IMR-90 (cell line): ENCODE measurements at regions not wholly inside any gene's neighbourhood (a gene's known extent, or its start where the extent isn't known, plus 50 kb on each side); places are given as distances from the start of the nearest gene placed in this dataset.

Experiments
- ATAC-seq: fragments of 200-7000 bp; cut with Tn5 transposase; 2 replicates; pipeline ENCODE4 v1.9.1; 2020; ENCODE audit warnings: low read depth, mild to moderate bottlenecking, moderate library complexity
- BruUV-seq: library from RNA; stranded (reverse); fragments of 400-500 nt; replicated peaks from 2 replicates; lab custom pipeline; 2021; lab: Mats Ljungman, UMichigan
- CTCF ChIA-PET: fragments of 300-600 bp; formaldehyde crosslinking; extraction: SDS; loops from one replicate; lab custom pipeline; 2021; ENCODE audit warnings: antibody characterized with exemption; lab: Yijun Ruan, JAX
- POLR2A ChIA-PET: fragments of 300-600 bp; sonication (Branson Sonifier 250); formaldehyde crosslinking; loops from one replicate; lab custom pipeline; 2022; ENCODE audit warnings: antibody characterized with exemption; ENCODE audit not compliant: unreplicated experiment; lab: Charles Lee
- DNase-seq: peaks from one replicate; pipeline ENCODE4 v3.0.0; 2013
- H2AFZ ChIP-seq: replicated peaks from 2 replicates; pipeline ENCODE3; 2013; ENCODE audit warnings: low read length, mild to moderate bottlenecking; ENCODE audit not compliant: poor library complexity
- H2AK5ac ChIP-seq: 2 replicates; pipeline ENCODE4 v1.6.1; 2013; ENCODE audit warnings: low read depth, low read length, inconsistent platforms
- H2AK9ac ChIP-seq: replicated peaks from 2 replicates; pipeline ENCODE3; 2013; ENCODE audit warnings: mild to moderate bottlenecking, low read depth, low read length, moderate library complexity; ENCODE audit not compliant: poor library complexity
- H2BK120ac ChIP-seq: 2 replicates; pipeline ENCODE4 v1.6.1; 2013; ENCODE audit warnings: low read depth, low read length, inconsistent platforms
- H2BK15ac ChIP-seq: 3 replicates; pipeline ENCODE4 v1.6.1; 2013; ENCODE audit warnings: low read depth, low read length, inconsistent platforms
- H2BK20ac ChIP-seq: 2 replicates; pipeline ENCODE4 v1.6.1; 2013; ENCODE audit warnings: low read depth, mild to moderate bottlenecking, inconsistent platforms, low read length, moderate library complexity
- H2BK5ac ChIP-seq: 2 replicates; pipeline ENCODE4 v1.6.1; 2013; ENCODE audit warnings: mild to moderate bottlenecking, low read depth, low read length, inconsistent platforms; ENCODE audit not compliant: poor library complexity, severe bottlenecking
- H3K14ac ChIP-seq: replicated peaks from 2 replicates; pipeline ENCODE4 v1.6.1; 2013; ENCODE audit warnings: low read depth, low read length, inconsistent platforms
- H3K18ac ChIP-seq: 2 replicates; pipeline ENCODE4 v1.6.1; 2013; ENCODE audit warnings: low read depth, low read length, control low read depth
- H3K23ac ChIP-seq: 2 replicates; pipeline ENCODE4 v1.6.1; 2013; ENCODE audit warnings: low read depth, low read length, inconsistent platforms
- H3K27ac ChIP-seq: 2 replicates; pipeline ENCODE4 v1.5.1; 2013; ENCODE audit warnings: mild to moderate bottlenecking, control low read depth, low read length; ENCODE audit not compliant: insufficient read depth
- H3K27me3 ChIP-seq: 2 replicates; pipeline ENCODE4 v1.6.1; 2013; ENCODE audit warnings: low read length; ENCODE audit not compliant: control insufficient read depth, insufficient read depth
- H3K36me3 ChIP-seq: 2 replicates; pipeline ENCODE4 v1.6.1; 2013; ENCODE audit warnings: low read length, mixed read lengths; ENCODE audit not compliant: control insufficient read depth, insufficient read depth
- H3K4ac ChIP-seq: 2 replicates; pipeline ENCODE4 v1.6.1; 2013; ENCODE audit warnings: low read depth, low read length, inconsistent platforms
- H3K4me1 ChIP-seq: 2 replicates; pipeline ENCODE4 v1.6.1; 2013; ENCODE audit warnings: low read length, mixed read lengths; ENCODE audit not compliant: control insufficient read depth, insufficient read depth
- H3K4me2 ChIP-seq: 2 replicates; pipeline ENCODE4 v1.6.1; 2013; ENCODE audit warnings: low read depth, mild to moderate bottlenecking, control low read depth, low read length, moderate library complexity
- H3K4me3 ChIP-seq: 2 replicates; pipeline ENCODE4 v1.5.1; 2013; ENCODE audit warnings: low read depth, mild to moderate bottlenecking, control low read depth, low read length, moderate library complexity; ENCODE audit not compliant: insufficient read depth
- H3K56ac ChIP-seq: 2 replicates; pipeline ENCODE4 v1.6.1; 2013; ENCODE audit warnings: low read length, inconsistent platforms; ENCODE audit not compliant: insufficient read depth; ENCODE audit errors: extremely low read depth
- H3K79me1 ChIP-seq, 2 experiments: 2 replicates each; pipeline ENCODE4 v1.6.1; 2013; ENCODE audit warnings: low read length in 2 of 2, inconsistent platforms in 1 of 2, low read depth in 1 of 2
- H3K9ac ChIP-seq: 2 replicates; pipeline ENCODE4 v1.6.1; 2013; ENCODE audit warnings: low read depth, low read length, control low read depth
- H3K9me1 ChIP-seq: 2 replicates; pipeline ENCODE4 v1.6.1; 2013; ENCODE audit warnings: low read length, inconsistent platforms; ENCODE audit not compliant: insufficient read depth
- H3K9me3 ChIP-seq: 2 replicates; pipeline ENCODE4 v1.6.1; 2013; ENCODE audit warnings: low read length; ENCODE audit not compliant: control insufficient read depth, insufficient read depth
- H4K20me1 ChIP-seq: 2 replicates; pipeline ENCODE4 v1.6.1; 2013; ENCODE audit warnings: low read length, inconsistent platforms; ENCODE audit not compliant: insufficient read depth
- H4K5ac ChIP-seq: 2 replicates; pipeline ENCODE4 v1.6.1; 2013; ENCODE audit warnings: mild to moderate bottlenecking, low read depth, low read length, control low read depth
- H4K8ac ChIP-seq, 2 experiments: 2 replicates each; pipeline ENCODE4 v1.6.1; 2013; ENCODE audit warnings: low read depth in 2 of 2, low read length in 2 of 2, control low read depth in 1 of 2, inconsistent platforms in 1 of 2
- H4K91ac ChIP-seq: 2 replicates; pipeline ENCODE4 v1.6.1; 2013; ENCODE audit warnings: low read depth, low read length, inconsistent platforms; ENCODE audit not compliant: insufficient read depth
- BHLHE40 ChIP-seq: fragments of 150-350 bp; IDR thresholded peaks from 2 replicates; pipeline ENCODE4 v1.6.1; 2016; ENCODE audit warnings: mild to moderate bottlenecking, low read depth, low read length
- CEBPB ChIP-seq: IDR thresholded peaks from 2 replicates; pipeline ENCODE4 v1.6.1; 2012; ENCODE audit warnings: low read depth, low read length, improper control_type of control experiment
- CHD1 ChIP-seq: IDR thresholded peaks from 2 replicates; pipeline ENCODE4 v1.6.1; 2012; ENCODE audit warnings: low read depth, low read length, improper control_type of control experiment
- FOS ChIP-seq: fragments of 150-350 bp; IDR thresholded peaks from 2 replicates; pipeline ENCODE4 v1.6.1; 2016; ENCODE audit warnings: low read depth, low read length
- MAFK ChIP-seq: IDR thresholded peaks from 2 replicates; pipeline ENCODE4 v1.6.1; 2012; ENCODE audit warnings: low read depth, low read length, improper control_type of control experiment
- MAZ ChIP-seq: IDR thresholded peaks from 2 replicates; pipeline ENCODE4 v1.6.1; 2012; ENCODE audit warnings: low read depth, mild to moderate bottlenecking, low read length, improper control_type of control experiment, moderate library complexity, borderline replicate concordance
- MXI1 ChIP-seq: IDR thresholded peaks from 2 replicates; pipeline ENCODE4 v1.6.1; 2012; ENCODE audit warnings: low read depth, mild to moderate bottlenecking, low read length, moderate library complexity, borderline replicate concordance
- NFE2L2 ChIP-seq: fragments of 150-350 bp; IDR thresholded peaks from 2 replicates; pipeline ENCODE4 v1.6.1; 2016; ENCODE audit warnings: low read depth, mild to moderate bottlenecking, low read length
- POLR2A ChIP-seq: IDR thresholded peaks from 2 replicates; pipeline ENCODE4 v1.6.1; 2012; ENCODE audit warnings: mild to moderate bottlenecking, low read depth, low read length
- RAD21 ChIP-seq: IDR thresholded peaks from 2 replicates; pipeline ENCODE4 v1.6.1; 2012; ENCODE audit warnings: low read length, improper control_type of control experiment
- RCOR1 ChIP-seq: IDR thresholded peaks from 2 replicates; pipeline ENCODE4 v1.6.1; 2012; ENCODE audit warnings: mild to moderate bottlenecking, low read length, improper control_type of control experiment; ENCODE audit not compliant: insufficient replicate concordance
- RFX5 ChIP-seq: IDR thresholded peaks from 2 replicates; pipeline ENCODE4 v1.8.0; 2012; ENCODE audit warnings: low read depth, mild to moderate bottlenecking, low read length, moderate library complexity
- SMC3 ChIP-seq: fragments of 150-350 bp; IDR thresholded peaks from 2 replicates; pipeline ENCODE4 v1.6.1; 2016; ENCODE audit warnings: low read depth, mild to moderate bottlenecking, antibody characterized with exemption, low read length, moderate library complexity
- USF2 ChIP-seq: fragments of 150-350 bp; IDR thresholded peaks from 2 replicates; pipeline ENCODE4 v1.6.1; 2017; ENCODE audit warnings: mild to moderate bottlenecking, antibody characterized with exemption, low read length, low read depth
- WGBS, 2 experiments: methylation state at CpG; one replicate each; pipeline versions ENCODE4 v1.1.5 to v1.1.7; 2013; ENCODE audit warnings: missing lambda C conversion rate in 2 of 2; ENCODE audit not compliant: insufficient read length in 1 of 2; ENCODE audit errors: extremely low coverage in 2 of 2; 5-methylcytosine and 5-hydroxymethylcytosine counted together
- dilution Hi-C: fragments of 300-500 bp; cut with HindIII; formaldehyde crosslinking; loops from one replicate; pipeline ENCODE4 v1.14.3; 2018; ENCODE audit warnings: low sequenced_read_pairs; ENCODE audit not compliant: unreplicated experiment
- in situ Hi-C: fragments of 300-500 bp; cut with MboI; formaldehyde crosslinking; loops from 3 replicates; pipeline ENCODE4 v1.14.3; 2019; ENCODE audit warnings: low sequenced_read_pairs, inconsistent platforms, mixed read lengths
- intact Hi-C: fragments of 100-400 bp; cut with micrococcal nuclease; formaldehyde crosslinking; loops from 2 replicates; pipeline ENCODE4 v1.10.0; 2022
- TF ChIP-seq, protein P1 (sequence below): fragments of 150-350 bp; IDR thresholded peaks from 2 replicates; pipeline ENCODE4 v1.6.1; 2016; ENCODE audit warnings: low read depth, mild to moderate bottlenecking, low read length, moderate library complexity, borderline replicate concordance
- TF ChIP-seq, protein P2 (sequence below): conservative IDR thresholded peaks from 2 replicates; pipeline ENCODE4 v1.5.1; 2012; ENCODE audit warnings: mild to moderate bottlenecking, low read depth, low read length, improper control_type of control experiment

- H3K27ac ChIP-seq, result no peak overlapping the region
- H3K9me3 ChIP-seq, result peaks cover 4% of the 10 kb centered on the region; the same call in 1 of the 2 replicates
- no peak overlapping the region for H2BK120ac ChIP-seq
- ChIA-PET POLR2A (no interaction called here), CTCF (no interaction called here)
- H3K14ac ChIP-seq, result no peak overlapping the region
- no peaks in the 10 kb centered on the region for H3K79me1 ChIP-seq
- H4K20me1 ChIP-seq, result no peaks in the 10 kb centered on the region; the same call in 1 of the 2 replicates
- dilution Hi-C loops (no loop called here), intact Hi-C loops (no loop called here), in situ Hi-C loops (no loop called here)
- H3K27me3 ChIP-seq, result peaks cover 7% of the 10 kb centered on the region; the same call in 1 of the 2 replicates
- no peak overlapping the region for H4K91ac ChIP-seq
- WGBS, 2 experiments, result no CpG with 5 or more reads among the region's 3 CpGs
- no peak overlapping the region for H3K4ac ChIP-seq
- no peak overlapping the region for H2BK15ac ChIP-seq
- no peaks in the 10 kb centered on the region; the same call in 1 of the 2 replicates for H3K4me1 ChIP-seq
- H3K9me1 ChIP-seq, result no peaks in the 10 kb centered on the region
- H2BK5ac ChIP-seq, result no peak overlapping the region
- no peak overlapping the region for H3K23ac ChIP-seq
- BruUV-seq, result no TSS peak
- H3K4me3 ChIP-seq, result no peak overlapping the region
- no peak overlapping the region for H3K9ac ChIP-seq
- H3K36me3 ChIP-seq, result no peaks in the 10 kb centered on the region
- ATAC-seq, result no peak
- no peak overlapping the region for H3K4me2 ChIP-seq
- no peak overlapping the region for H2AFZ ChIP-seq
- H2AK5ac ChIP-seq, result no peak overlapping the region
- no peak overlapping the region for H3K18ac ChIP-seq
- no peak overlapping the region for H4K5ac ChIP-seq
- no peak overlapping the region for H3K56ac ChIP-seq
- no peak overlapping the region for H2BK20ac ChIP-seq
- no peak overlapping the region for H2AK9ac ChIP-seq
- no peak for DNase-seq
- TF ChIP-seq CEBPB (no peak), POLR2A (no peak), CHD1 (no peak), SMC3 (no peak), MAFK (no peak), RFX5 (no peak), MXI1 (no peak), NFE2L2 (no peak), MAZ (no peak), RAD21 (no peak), FOS (no peak), RCOR1 (no peak), USF2 (no peak), BHLHE40 (no peak)
- TF ChIP-seq, protein P1, sequence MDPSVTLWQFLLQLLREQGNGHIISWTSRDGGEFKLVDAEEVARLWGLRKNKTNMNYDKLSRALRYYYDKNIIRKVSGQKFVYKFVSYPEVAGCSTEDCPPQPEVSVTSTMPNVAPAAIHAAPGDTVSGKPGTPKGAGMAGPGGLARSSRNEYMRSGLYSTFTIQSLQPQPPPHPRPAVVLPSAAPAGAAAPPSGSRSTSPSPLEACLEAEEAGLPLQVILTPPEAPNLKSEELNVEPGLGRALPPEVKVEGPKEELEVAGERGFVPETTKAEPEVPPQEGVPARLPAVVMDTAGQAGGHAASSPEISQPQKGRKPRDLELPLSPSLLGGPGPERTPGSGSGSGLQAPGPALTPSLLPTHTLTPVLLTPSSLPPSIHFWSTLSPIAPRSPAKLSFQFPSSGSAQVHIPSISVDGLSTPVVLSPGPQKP, result no peak
- TF ChIP-seq, protein P2, sequence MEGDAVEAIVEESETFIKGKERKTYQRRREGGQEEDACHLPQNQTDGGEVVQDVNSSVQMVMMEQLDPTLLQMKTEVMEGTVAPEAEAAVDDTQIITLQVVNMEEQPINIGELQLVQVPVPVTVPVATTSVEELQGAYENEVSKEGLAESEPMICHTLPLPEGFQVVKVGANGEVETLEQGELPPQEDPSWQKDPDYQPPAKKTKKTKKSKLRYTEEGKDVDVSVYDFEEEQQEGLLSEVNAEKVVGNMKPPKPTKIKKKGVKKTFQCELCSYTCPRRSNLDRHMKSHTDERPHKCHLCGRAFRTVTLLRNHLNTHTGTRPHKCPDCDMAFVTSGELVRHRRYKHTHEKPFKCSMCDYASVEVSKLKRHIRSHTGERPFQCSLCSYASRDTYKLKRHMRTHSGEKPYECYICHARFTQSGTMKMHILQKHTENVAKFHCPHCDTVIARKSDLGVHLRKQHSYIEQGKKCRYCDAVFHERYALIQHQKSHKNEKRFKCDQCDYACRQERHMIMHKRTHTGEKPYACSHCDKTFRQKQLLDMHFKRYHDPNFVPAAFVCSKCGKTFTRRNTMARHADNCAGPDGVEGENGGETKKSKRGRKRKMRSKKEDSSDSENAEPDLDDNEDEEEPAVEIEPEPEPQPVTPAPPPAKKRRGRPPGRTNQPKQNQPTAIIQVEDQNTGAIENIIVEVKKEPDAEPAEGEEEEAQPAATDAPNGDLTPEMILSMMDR, result no peak
- no peak overlapping the region for H4K8ac ChIP-seq
Measured at GRCh38 chr21:43284700-43285099, 115.9 kb downstream of the CRYAA start.
